Astrocyte of the hippocampus (primary cell): ENCODE measurements at regions not wholly inside any gene's neighbourhood (a gene's known extent, or its start where the extent isn't known, plus 50 kb on each side); places are given as distances from the start of the nearest gene placed in this dataset.
"Not testable (repeated sequence)": the region's sequence is repeated elsewhere in the genome, so short reads cannot be mapped to it uniquely, and the experiment has no call there.

Source experiments
- DNase-seq: peaks from one replicate; pipeline ENCODE4 v3.0.0; 2011; ENCODE audit warnings: low read depth, low spot score

- DNase-seq: no peak
Measured at GRCh38 chr1:177646757-177647730, 322.8 kb downstream of the SEC16B start.

- peak; percentile 18 for DNase-seq
Measured at GRCh38 chr1:177645491-177646190, 324.2 kb downstream of the SEC16B start.

DNA sequence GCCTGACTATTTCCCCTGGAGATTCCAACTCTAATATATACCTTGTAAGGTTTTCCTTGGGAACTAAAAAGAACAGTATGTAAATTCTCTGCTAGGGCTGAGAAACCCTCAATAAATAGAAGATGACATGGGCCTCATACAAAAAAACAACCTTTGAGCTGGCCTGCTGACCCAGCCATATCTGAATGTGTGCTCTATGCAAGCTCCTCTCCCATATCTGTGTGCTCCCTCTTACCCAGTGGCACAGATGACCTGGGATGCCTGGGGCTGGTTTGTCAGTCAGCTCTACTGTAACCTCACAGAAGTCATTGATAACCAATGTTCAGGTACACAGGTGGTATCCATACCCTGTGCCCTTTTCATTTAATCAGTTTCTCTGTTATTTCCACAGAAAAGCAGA, 329.2 kb downstream of the SEC16B start:
- DNase-seq: no peak

GRCh38 chr1:177634151-177634550, 335.7 kb downstream of the SEC16B start:
- DNase-seq: not testable (repeated sequence)

GRCh38 chr1:177632923-177633615, 336.8 kb downstream of the SEC16B start:
- DNase-seq: no peak

- no peak for DNase-seq
Measured at GRCh38 chr1:177631770-177632169, 338.1 kb downstream of the SEC16B start.

- no peak for DNase-seq
Measured at GRCh38 chr1:177629526-177629925, 340.3 kb downstream of the SEC16B start.

DNA sequence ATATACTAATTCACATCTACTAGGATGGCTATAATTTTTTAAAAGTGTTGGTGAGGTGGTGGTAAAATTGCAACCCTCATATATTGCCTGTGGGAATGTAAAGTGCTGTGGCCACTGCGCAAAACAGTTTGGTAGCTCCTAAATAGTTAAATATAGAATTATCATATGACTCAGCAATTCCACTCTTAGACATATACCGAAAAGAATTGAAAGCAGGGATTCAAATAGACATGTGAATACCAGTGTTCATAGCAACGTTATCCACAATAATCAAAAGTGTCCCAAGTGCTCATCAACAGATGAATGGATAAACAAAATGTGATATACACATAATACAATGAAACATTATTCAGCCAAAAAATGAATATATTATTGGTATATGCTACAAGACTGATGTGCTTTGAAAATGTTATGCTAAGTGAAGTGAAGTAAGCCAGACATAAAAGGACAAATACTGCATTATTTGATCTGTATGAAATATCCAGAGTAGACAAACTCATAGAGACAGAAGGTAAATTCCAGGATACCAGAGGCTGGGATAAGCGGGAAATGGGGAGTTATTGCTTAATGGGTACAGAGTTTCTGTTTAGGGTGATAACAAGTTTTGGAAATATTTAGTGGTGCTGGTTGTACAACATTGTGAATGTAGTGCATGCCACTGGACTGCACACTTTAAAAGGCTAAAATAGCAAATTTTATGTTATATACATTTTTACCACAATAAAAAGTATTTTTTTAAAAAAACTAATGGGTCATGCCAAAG, 342.5 kb downstream of the SEC16B start:
- no peak for DNase-seq

GRCh38 chr1:177620636-177621190, 349.1 kb downstream of the SEC16B start:
- peak; percentile 20 for DNase-seq

GRCh38 chr1:177615251-177615650, 354.6 kb downstream of the SEC16B start:
- no peak for DNase-seq

- DNase-seq: no peak
Measured at GRCh38 chr1:177611402-177611801, 358.5 kb downstream of the SEC16B start.

DNA sequence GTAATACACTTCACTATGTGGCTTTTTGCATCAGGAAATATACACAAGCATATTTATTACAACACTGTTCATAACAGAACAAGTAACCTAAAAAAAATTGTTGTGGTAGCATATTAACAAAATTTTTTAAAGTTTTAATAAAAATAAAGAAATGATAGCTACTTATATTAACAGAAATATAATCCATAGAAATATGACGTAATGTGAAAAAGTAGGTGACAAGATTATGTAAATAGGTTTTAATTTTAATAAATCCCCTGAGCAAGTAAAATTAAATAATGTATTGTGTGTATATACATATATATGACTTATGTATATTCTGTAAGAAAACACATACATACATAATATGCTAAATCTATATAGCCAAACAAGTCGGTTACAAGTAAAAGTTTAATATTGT, 359.9 kb downstream of the SEC16B start:
- no peak for DNase-seq

DNA sequence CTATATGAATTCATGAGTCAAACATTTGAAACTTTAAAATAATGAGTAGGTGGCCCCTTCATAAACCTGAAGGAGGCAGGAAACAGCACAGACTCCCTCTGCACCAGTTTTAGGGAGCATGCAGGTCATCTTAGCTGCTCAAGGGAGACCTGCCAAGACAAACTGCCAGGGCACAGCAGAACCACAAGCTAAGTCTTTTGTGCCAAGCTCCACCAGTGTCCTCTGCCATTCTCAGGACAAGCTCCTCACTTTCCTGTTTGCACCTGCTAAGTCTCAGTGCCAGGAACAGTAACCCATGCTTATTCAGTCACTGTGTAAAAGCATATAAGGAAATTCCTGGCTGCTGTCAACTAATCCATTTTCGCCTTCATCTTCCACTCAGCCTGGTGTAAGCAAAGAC, 368.9 kb downstream of the SEC16B start:
- DNase-seq: no peak

- DNase-seq: no peak
Measured at GRCh38 chr1:177600321-177600720, 369.5 kb downstream of the SEC16B start.

GRCh38 chr1:177597393-177597792, 372.5 kb downstream of the SEC16B start:
- DNase-seq: no peak

DNA sequence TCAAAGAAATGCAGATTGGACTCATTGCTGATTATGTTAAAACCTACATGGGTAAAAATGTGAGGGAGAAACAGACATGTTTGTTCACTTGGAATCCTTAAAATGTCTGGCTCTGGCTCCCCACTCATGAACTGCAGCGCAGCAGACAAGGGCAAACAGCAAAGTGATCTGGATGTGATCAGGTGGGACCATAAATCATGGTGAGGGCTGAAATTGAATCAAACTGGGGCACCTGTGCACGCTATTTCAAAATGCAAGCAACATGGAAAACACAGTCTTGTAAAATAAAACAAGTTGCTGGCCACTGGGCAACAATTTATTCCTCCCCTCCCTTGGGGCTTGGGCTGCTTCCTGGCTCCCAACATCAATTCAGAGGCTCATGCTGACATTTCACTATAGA, 373.4 kb downstream of the SEC16B start:
- DNase-seq: no peak

- DNase-seq: no peak
Measured at GRCh38 chr1:177593105-177593504, 376.8 kb downstream of the SEC16B start.

- DNase-seq: no peak
Measured at GRCh38 chr1:177592624-177593023, 377.2 kb downstream of the SEC16B start.

GRCh38 chr1:177591155-177591554, 378.7 kb downstream of the SEC16B start:
- DNase-seq: no peak

GRCh38 chr1:177589166-177589565, 380.7 kb downstream of the SEC16B start:
- DNase-seq: no peak

- peak; percentile 82 for DNase-seq
Measured at GRCh38 chr1:177586429-177586828, 383.4 kb downstream of the SEC16B start.
